GM21717 (cell line): ENCODE measurements at regions not wholly inside any gene's neighbourhood (a gene's known extent, or its start where the extent isn't known, plus 50 kb on each side); places are given as distances from the start of the nearest gene placed in this dataset.

Experiments
- ATAC-seq: cut with Tn5 transposase; IDR thresholded peaks from one replicate; pipeline ENCODE4 v1.9.1; 2021; ENCODE audit warnings: mild to moderate bottlenecking, moderate library complexity; ENCODE audit not compliant: unreplicated experiment

GRCh38 chr5:12312343-12312742 lies 408.1 kb upstream of the CTNND2 start:
- no peak for ATAC-seq

GRCh38 chr5:12294151-12294550 lies 389.9 kb upstream of the CTNND2 start:
- no peak for ATAC-seq

- no peak for ATAC-seq
These were observed 388.5 kb upstream of the CTNND2 start for GRCh38 chr5:12292610-12293204.

- no peak for ATAC-seq
These were observed 380.4 kb upstream of the CTNND2 start for GRCh38 chr5:12284604-12285003.

- peak; percentile 93 for ATAC-seq
These were observed 373.4 kb upstream of the CTNND2 start for GRCh38 chr5:12277504-12278192.

- ATAC-seq, result no peak
These were observed 370.0 kb upstream of the CTNND2 start for GRCh38 chr5:12274236-12274635.

GRCh38 chr5:12272389-12272788 lies 368.1 kb upstream of the CTNND2 start:
- ATAC-seq, result no peak

- no peak for ATAC-seq
These were observed 366.7 kb upstream of the CTNND2 start for GRCh38 chr5:12270914-12271313.

GRCh38 chr5:12269164-12269563 lies 364.9 kb upstream of the CTNND2 start:
- no peak for ATAC-seq

- no peak for ATAC-seq
These were observed 354.3 kb upstream of the CTNND2 start for GRCh38 chr5:12258549-12258948.

GRCh38 chr5:12250454-12250853 lies 346.2 kb upstream of the CTNND2 start:
- no peak for ATAC-seq

- no peak for ATAC-seq
These were observed 344.6 kb upstream of the CTNND2 start for GRCh38 chr5:12248831-12249230.

- no peak for ATAC-seq
These were observed 341.8 kb upstream of the CTNND2 start for GRCh38 chr5:12246036-12246435.

GRCh38 chr5:12245429-12245828 lies 341.2 kb upstream of the CTNND2 start:
- ATAC-seq, result no peak

GRCh38 chr5:12242950-12243888 lies 339.0 kb upstream of the CTNND2 start:
- no peak for ATAC-seq

- ATAC-seq, result no peak
These were observed 333.8 kb upstream of the CTNND2 start for GRCh38 chr5:12237837-12238575.

- no peak for ATAC-seq
These were observed 326.4 kb upstream of the CTNND2 start for GRCh38 chr5:12230659-12231058.

GRCh38 chr5:12217039-12217438 lies 312.8 kb upstream of the CTNND2 start:
- ATAC-seq, result no peak

GRCh38 chr5:12214267-12215015 lies 310.2 kb upstream of the CTNND2 start:
- ATAC-seq, result no peak

GRCh38 chr5:12208366-12209100 lies 304.3 kb upstream of the CTNND2 start:
- no peak for ATAC-seq
